ENCODE measurements at regions not wholly inside any gene's neighbourhood (a gene's known extent, or its start where the extent isn't known, plus 50 kb on each side); places are given as distances from the start of the nearest gene placed in this dataset.

DNA sequence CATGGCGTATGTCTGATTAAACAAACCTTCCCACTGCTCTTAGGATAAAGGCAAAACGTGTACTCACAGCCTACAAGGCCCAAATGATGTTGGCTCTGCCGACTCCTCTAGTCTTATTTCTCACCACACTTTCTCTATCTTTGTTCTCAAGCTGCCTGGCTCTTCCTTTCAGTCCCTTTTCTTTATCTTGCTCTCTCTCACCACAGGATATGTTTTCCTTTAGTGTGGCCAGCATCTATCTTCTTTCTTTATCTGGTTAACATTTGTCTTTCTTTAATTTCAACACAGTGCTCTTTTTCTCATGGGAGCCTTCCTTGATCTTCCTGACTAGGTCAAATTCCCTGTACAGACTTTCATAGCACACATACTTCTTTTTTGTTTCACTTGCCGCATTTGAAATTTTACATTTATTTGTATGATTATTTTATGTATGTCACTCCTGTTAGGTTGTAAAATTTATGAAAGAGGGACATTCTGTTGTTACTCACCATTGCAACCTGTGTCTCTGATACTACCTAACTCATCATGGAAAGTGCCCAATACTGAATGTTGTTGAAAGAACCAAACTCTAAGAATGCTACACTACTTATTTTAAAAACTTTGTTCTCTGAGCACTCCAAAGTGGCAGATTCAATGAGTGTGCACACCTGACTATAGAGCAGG, 328.9 kb upstream of the CBLB start:
- ATAC-seq (no peak), FAIRE-seq (no peak), DNase-seq (no peak)
- no peak for TF ChIP-seq CTCF (IDR thresholded peaks at IDR 0.05)
- H3K36me3 ChIP-seq: no peaks in the 10 kb centered on the region
- H3K27me3 ChIP-seq: no peaks in the 10 kb centered on the region
- intact Hi-C loops (cut with DNase I): no loop called here
- no peaks in the 10 kb centered on the region for H3K9me3 ChIP-seq
- H3K27ac ChIP-seq: no peak overlapping the region
- H3K4me3 ChIP-seq: no peak overlapping the region
- H3K4me1 ChIP-seq: no peaks in the 10 kb centered on the region
- 40 to 47% methylated on average over 4 of the region's 4 CpGs for WGBS, 2 donors

- H3K27me3 ChIP-seq: no peaks in the 10 kb centered on the region
- no peaks in the 10 kb centered on the region for H3K36me3 ChIP-seq
- no peak for TF ChIP-seq CTCF (IDR thresholded peaks at IDR 0.05)
- no peaks in the 10 kb centered on the region for H3K4me1 ChIP-seq
- intact Hi-C loops (cut with DNase I): no loop called here
- DNase-seq: no peak
- H3K27ac ChIP-seq: no peak overlapping the region
- WGBS, 2 donors: 51 to 63% methylated on average over 5 of the region's 5 CpGs
- no peak for ATAC-seq
- no peak overlapping the region for H3K4me3 ChIP-seq
- H3K9me3 ChIP-seq: no peaks in the 10 kb centered on the region
- FAIRE-seq: no peak
Measured at GRCh38 chr3:106204160-106204868, 335.5 kb upstream of the CBLB start.

GRCh38 chr3:106206146-106206545, 337.3 kb upstream of the CBLB start:
- TF ChIP-seq CTCF (IDR thresholded peaks at IDR 0.05): no peak
- Histone ChIP-seq H3K27me3 (no peaks in the 10 kb centered on the region), H3K27ac (no peak overlapping the region), H3K9me3 (no peaks in the 10 kb centered on the region), H3K36me3 (no peaks in the 10 kb centered on the region), H3K4me3 (no peak overlapping the region), H3K4me1 (no peaks in the 10 kb centered on the region)
- ATAC-seq (peak in 1 of 4 donors; percentile 49), FAIRE-seq (no peak), DNase-seq (no peak)
- WGBS, 2 donors: 50 to 57% methylated on average over 6 of the region's 6 CpGs
- intact Hi-C loops (cut with DNase I): no loop called here

DNA sequence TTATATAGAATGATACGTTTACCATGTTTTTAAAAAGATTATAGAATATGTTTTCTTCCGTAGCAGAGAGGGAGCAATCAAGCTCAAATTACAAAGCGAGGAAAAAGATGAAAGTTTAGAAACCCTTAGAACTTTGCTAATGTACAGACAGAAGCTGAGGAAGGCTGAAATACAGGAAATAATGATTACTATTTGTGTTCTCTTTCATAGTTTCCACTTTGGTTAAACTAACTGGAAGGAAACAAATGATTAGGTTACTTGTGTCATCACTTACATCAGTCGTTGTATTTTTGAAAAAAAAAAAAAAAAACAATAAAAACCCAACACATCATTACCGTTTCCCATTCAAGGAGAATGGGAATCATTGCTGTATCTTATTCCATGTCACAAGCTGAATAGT, 337.8 kb upstream of the CBLB start:
- no peak for FAIRE-seq
- TF ChIP-seq CTCF (IDR thresholded peaks at IDR 0.05): no peak

GRCh38 chr3:106208251-106208650, 339.4 kb upstream of the CBLB start:
- intact Hi-C loops (cut with DNase I): no loop called here
- FAIRE-seq (no peak), DNase-seq (no peak), ATAC-seq (no peak)
- 59 to 66% methylated on average over 4 of the region's 4 CpGs for WGBS, 2 donors
- no peak overlapping the region for H3K27ac ChIP-seq
- no peaks in the 10 kb centered on the region for H3K9me3 ChIP-seq
- TF ChIP-seq CTCF (IDR thresholded peaks at IDR 0.05): no peak
- H3K4me3 ChIP-seq: no peak overlapping the region
- H3K27me3 ChIP-seq: no peaks in the 10 kb centered on the region
- no peaks in the 10 kb centered on the region for H3K4me1 ChIP-seq
- no peaks in the 10 kb centered on the region for H3K36me3 ChIP-seq

More for the DNA sequence above, 337.8 kb upstream of the CBLB start:
- WGBS, 2 donors: 48 to 71% methylated on average over 5 of the region's 5 CpGs
- Histone ChIP-seq H3K4me1 (no peaks in the 10 kb centered on the region), H3K27ac (no peak overlapping the region), H3K9me3 (no peaks in the 10 kb centered on the region), H3K4me3 (no peak overlapping the region), H3K27me3 (no peaks in the 10 kb centered on the region), H3K36me3 (no peaks in the 10 kb centered on the region)
- intact Hi-C loops (cut with DNase I): no loop called here
- no peak for DNase-seq
- no peak for ATAC-seq

All from pancreas (tissue), 10 donors.